Caco-2 (cell line): ENCODE measurements at regions not wholly inside any gene's neighbourhood (a gene's known extent, or its start where the extent isn't known, plus 50 kb on each side); places are given as distances from the start of the nearest gene placed in this dataset.

ENCODE experiments used
- BruUV-seq: library from RNA; stranded (reverse); fragments of 400-500 nt; replicated peaks from 2 replicates; lab custom pipeline; 2021; lab: Mats Ljungman, UMichigan
- CTCF ChIA-PET: fragments of 300-600 bp; sonication (Branson Sonifier 250); formaldehyde crosslinking; loops from one replicate; lab custom pipeline; 2022; ENCODE audit warnings: antibody characterized with exemption; lab: Charles Lee
- POLR2A ChIA-PET: fragments of 300-600 bp; sonication (Branson Sonifier 250); formaldehyde crosslinking; loops from one replicate; lab custom pipeline; 2022; ENCODE audit warnings: antibody characterized with exemption; lab: Charles Lee
- DNase-seq, 2 experiments: peaks; one replicate each; pipeline versions ENCODE4 v3.0.0 to v3.0.0-alpha.2; 2020 to 2022
- H3K27me3 ChIP-seq: replicated peaks from 2 replicates; pipeline ENCODE4 v1.6.0; 2011; ENCODE audit warnings: low read length; ENCODE audit not compliant: control insufficient read depth, insufficient read depth
- H3K36me3 ChIP-seq: 2 replicates; pipeline ENCODE4 v1.5.1; 2011; ENCODE audit warnings: low read length; ENCODE audit not compliant: control insufficient read depth, insufficient read depth
- H3K4me1 ChIP-seq: fragments of 250-450 bp; sonication (Bioruptor Pico); 2 replicates; pipeline ENCODE4 v1.5.1; 2020; ENCODE audit warnings: mild to moderate bottlenecking
- H3K4me3 ChIP-seq: 2 replicates; pipeline ENCODE4 v1.5.1; 2011; ENCODE audit warnings: low read depth, mild to moderate bottlenecking, control low read depth, low read length
- H3K9me3 ChIP-seq: fragments of 250-450 bp; sonication (Bioruptor Pico); 2 replicates; pipeline ENCODE4 v1.5.1; 2020; ENCODE audit warnings: mild to moderate bottlenecking, moderate library complexity
- H3K27ac Mint-ChIP-seq: one replicate; pipeline ENCODE4 v1.8.0; 2022; ENCODE audit warnings: mixed read lengths; ENCODE audit not compliant: unreplicated experiment
- H3K27me3 Mint-ChIP-seq: one replicate; pipeline ENCODE4 v1.8.0; 2022; ENCODE audit warnings: mixed read lengths; ENCODE audit not compliant: insufficient read depth, unreplicated experiment
- H3K36me3 Mint-ChIP-seq: one replicate; pipeline ENCODE4 v1.8.0; 2022; ENCODE audit warnings: mild to moderate bottlenecking, mixed read lengths; ENCODE audit not compliant: insufficient read depth, unreplicated experiment
- H3K4me1 Mint-ChIP-seq: one replicate; pipeline ENCODE4 v1.8.0; 2022; ENCODE audit warnings: low read depth, mixed read lengths; ENCODE audit not compliant: unreplicated experiment
- H3K4me3 Mint-ChIP-seq: one replicate; pipeline ENCODE4 v1.8.0; 2022; ENCODE audit warnings: mild to moderate bottlenecking, moderate library complexity, mixed read lengths; ENCODE audit not compliant: unreplicated experiment
- H3K9me3 Mint-ChIP-seq: one replicate; pipeline ENCODE4 v1.8.0; 2022; ENCODE audit warnings: mixed read lengths; ENCODE audit not compliant: unreplicated experiment
- intact Hi-C: fragments of 100-400 bp; cut with micrococcal nuclease; formaldehyde crosslinking; loops from one replicate; pipeline ENCODE4 v1.10.0; 2022; ENCODE audit not compliant: unreplicated experiment
- TF ChIP-seq, protein P1 (sequence below), 2 experiments: fragments of 200-600 bp in 1 of 2; IDR thresholded peaks; 1 replicate in 1 of 2; 2 replicates in 1 of 2; pipeline versions ENCODE4 v1.5.1 to v1.8.0; 2011 to 2022; ENCODE audit warnings: antibody characterized with exemption in 1 of 2, control low read depth in 1 of 2, inconsistent platforms in 1 of 2, low read depth in 1 of 2, low read length in 1 of 2, mild to moderate bottlenecking in 1 of 2, moderate library complexity in 1 of 2; ENCODE audit not compliant: insufficient read depth in 1 of 2, severe bottlenecking in 1 of 2, unreplicated experiment in 1 of 2

DNA sequence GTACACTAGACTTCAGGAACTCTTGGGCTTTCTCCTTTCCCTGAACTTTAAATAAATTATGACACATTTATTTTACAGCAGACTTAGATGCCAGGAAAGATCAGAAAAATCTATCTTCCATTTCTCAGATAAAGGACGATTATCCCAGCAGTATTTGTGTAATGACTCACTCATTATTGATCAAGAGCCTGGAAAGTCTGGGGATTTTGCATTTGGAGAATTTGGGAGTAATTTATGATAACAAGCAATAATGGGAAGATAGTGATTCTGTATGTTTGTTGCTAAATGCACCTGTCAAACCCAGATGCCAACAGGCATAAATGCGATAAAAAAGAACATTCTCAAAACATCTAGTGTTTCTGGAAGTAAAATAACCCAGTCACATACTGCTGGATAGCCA lies 480.2 kb upstream of the ATP2B1 start:
- DNase-seq, result no peak
- POLR2A ChIA-PET, result no interaction called here
- no peak overlapping the region for H3K4me3 ChIP-seq
- Mint-ChIP-seq H3K4me1 (no peaks in the 10 kb centered on the region), H3K27ac (no peak overlapping the region), H3K9me3 (peaks cover 12% of the 10 kb centered on the region), H3K27me3 (no peaks in the 10 kb centered on the region), H3K36me3 (peaks cover 5% of the 10 kb centered on the region), H3K4me3 (no peak overlapping the region)
- no peaks in the 10 kb centered on the region; the same call in 1 of the 2 replicates for H3K9me3 ChIP-seq
- no peaks in the 10 kb centered on the region for H3K4me1 ChIP-seq
- intact Hi-C loops, result no loop called here
- TF ChIP-seq, protein P1, sequence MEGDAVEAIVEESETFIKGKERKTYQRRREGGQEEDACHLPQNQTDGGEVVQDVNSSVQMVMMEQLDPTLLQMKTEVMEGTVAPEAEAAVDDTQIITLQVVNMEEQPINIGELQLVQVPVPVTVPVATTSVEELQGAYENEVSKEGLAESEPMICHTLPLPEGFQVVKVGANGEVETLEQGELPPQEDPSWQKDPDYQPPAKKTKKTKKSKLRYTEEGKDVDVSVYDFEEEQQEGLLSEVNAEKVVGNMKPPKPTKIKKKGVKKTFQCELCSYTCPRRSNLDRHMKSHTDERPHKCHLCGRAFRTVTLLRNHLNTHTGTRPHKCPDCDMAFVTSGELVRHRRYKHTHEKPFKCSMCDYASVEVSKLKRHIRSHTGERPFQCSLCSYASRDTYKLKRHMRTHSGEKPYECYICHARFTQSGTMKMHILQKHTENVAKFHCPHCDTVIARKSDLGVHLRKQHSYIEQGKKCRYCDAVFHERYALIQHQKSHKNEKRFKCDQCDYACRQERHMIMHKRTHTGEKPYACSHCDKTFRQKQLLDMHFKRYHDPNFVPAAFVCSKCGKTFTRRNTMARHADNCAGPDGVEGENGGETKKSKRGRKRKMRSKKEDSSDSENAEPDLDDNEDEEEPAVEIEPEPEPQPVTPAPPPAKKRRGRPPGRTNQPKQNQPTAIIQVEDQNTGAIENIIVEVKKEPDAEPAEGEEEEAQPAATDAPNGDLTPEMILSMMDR (IDR thresholded peaks at IDR 0.05; ENCODE audit: insufficient read depth in 1 of 2, low read depth in 1 of 2, low read length in 1 of 2, severe bottlenecking in 1 of 2, unreplicated experiment in 1 of 2), result no peak
- no peaks in the 10 kb centered on the region for H3K27me3 ChIP-seq
- CTCF ChIA-PET, result no interaction called here
- H3K36me3 ChIP-seq, result no peaks in the 10 kb centered on the region
- BruUV-seq, result no TSS peak

DNA sequence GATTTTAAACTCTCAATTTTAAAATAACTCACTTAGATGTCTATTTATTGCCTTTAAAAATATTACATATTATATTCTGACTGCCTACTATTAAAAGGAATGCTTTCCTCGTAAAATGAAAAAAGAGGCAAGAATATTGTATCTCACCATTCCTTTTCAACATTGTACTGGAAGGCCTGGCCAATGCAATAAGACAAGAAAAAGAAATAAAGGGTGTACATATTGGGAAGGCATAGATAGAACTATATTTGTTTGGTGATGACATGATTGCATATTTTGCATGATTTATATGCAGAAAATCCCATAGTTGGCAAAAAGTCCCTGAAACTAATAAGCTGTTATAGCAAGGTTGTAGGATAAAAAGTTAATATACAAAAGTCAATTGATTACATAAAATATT lies 474.6 kb upstream of the ATP2B1 start:
- Mint-ChIP-seq H3K4me3 (no peak overlapping the region), H3K27ac (no peak overlapping the region), H3K4me1 (no peaks in the 10 kb centered on the region), H3K27me3 (no peaks in the 10 kb centered on the region), H3K9me3 (peaks cover 17% of the 10 kb centered on the region), H3K36me3 (no peaks in the 10 kb centered on the region)
- CTCF ChIA-PET, result no interaction called here
- TF ChIP-seq, protein P1 (IDR thresholded peaks at IDR 0.05; ENCODE audit: insufficient read depth in 1 of 2, low read depth in 1 of 2, low read length in 1 of 2, severe bottlenecking in 1 of 2, unreplicated experiment in 1 of 2), result no peak
- Histone ChIP-seq H3K27me3 (no peaks in the 10 kb centered on the region), H3K9me3 (peaks cover 5% of the 10 kb centered on the region; the same call in 1 of the 2 replicates), H3K4me1 (no peaks in the 10 kb centered on the region), H3K36me3 (no peaks in the 10 kb centered on the region), H3K4me3 (no peak overlapping the region)
- no TSS peak for BruUV-seq
- POLR2A ChIA-PET, result no interaction called here
- no peak for DNase-seq
- intact Hi-C loops, result no loop called here

DNA sequence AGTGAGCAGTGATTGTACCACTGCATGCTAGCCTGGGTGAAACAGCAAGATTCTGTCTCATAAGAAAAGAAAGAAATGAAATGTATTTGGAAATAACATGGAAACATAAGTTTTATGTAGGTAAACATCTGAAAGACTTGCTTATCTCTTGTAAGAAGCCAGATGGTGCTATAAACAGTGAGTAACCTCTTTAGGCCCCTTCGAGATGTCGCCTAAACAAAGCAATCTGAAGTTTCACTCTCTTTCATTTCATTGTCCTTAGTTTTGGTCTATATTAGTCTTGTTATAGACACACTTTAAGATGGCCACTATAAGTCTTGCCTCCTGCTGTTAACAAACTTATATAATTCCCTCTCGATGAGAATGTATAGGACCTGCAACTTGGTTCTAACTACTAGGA lies 472.6 kb upstream of the ATP2B1 start:
- TF ChIP-seq, protein P1 (IDR thresholded peaks at IDR 0.05; ENCODE audit: insufficient read depth in 1 of 2, low read depth in 1 of 2, low read length in 1 of 2, severe bottlenecking in 1 of 2, unreplicated experiment in 1 of 2), result no peak
- Mint-ChIP-seq H3K36me3 (no peaks in the 10 kb centered on the region), H3K4me3 (no peak overlapping the region), H3K4me1 (no peaks in the 10 kb centered on the region), H3K9me3 (peaks cover 17% of the 10 kb centered on the region), H3K27ac (no peak overlapping the region), H3K27me3 (no peaks in the 10 kb centered on the region)
- H3K36me3 ChIP-seq, result no peaks in the 10 kb centered on the region
- no peaks in the 10 kb centered on the region for H3K4me1 ChIP-seq
- no TSS peak for BruUV-seq
- no peaks in the 10 kb centered on the region for H3K27me3 ChIP-seq
- ChIA-PET CTCF (no interaction called here), POLR2A (no interaction called here)
- peaks cover 5% of the 10 kb centered on the region; the same call in 1 of the 2 replicates for H3K9me3 ChIP-seq
- intact Hi-C loops, result no loop called here
- DNase-seq, result no peak
- no peak overlapping the region for H3K4me3 ChIP-seq
